Astrocyte (in vitro differentiated cells and primary cell): ENCODE measurements at regions not wholly inside any gene's neighbourhood (a gene's known extent, or its start where the extent isn't known, plus 50 kb on each side); places are given as distances from the start of the nearest gene placed in this dataset.

Source experiments
- DNase-seq: peaks from one replicate; pipeline ENCODE4 v3.0.0-alpha.2; 2010; ENCODE audit warnings: low read depth
- FAIRE-seq: peaks from 2 replicates; lab custom pipeline; 2011; peaks lifted over from hg19 to GRCh38; lab: Jason Lieb, UNC
- H2AFZ ChIP-seq: 2 replicates; pipeline ENCODE4 v1.6.0; 2012; ENCODE audit warnings: low read depth, low read length, inconsistent platforms
- H3K27ac ChIP-seq: 2 replicates; pipeline ENCODE4 v1.5.1; 2011; ENCODE audit warnings: low read depth, low read length, inconsistent platforms
- H3K27me3 ChIP-seq: 2 replicates; pipeline ENCODE4 v1.6.0; 2011; ENCODE audit warnings: low read length, inconsistent platforms; ENCODE audit not compliant: insufficient read depth
- H3K36me3 ChIP-seq: 2 replicates; pipeline ENCODE4 v1.5.1; 2011; ENCODE audit warnings: low read length, inconsistent platforms; ENCODE audit not compliant: insufficient read depth
- H3K4me1 ChIP-seq: 2 replicates; pipeline ENCODE4 v1.5.1; 2011; ENCODE audit warnings: low read length, inconsistent platforms; ENCODE audit not compliant: insufficient read depth
- H3K4me2 ChIP-seq: 2 replicates; pipeline ENCODE4 v1.6.0; 2012; ENCODE audit warnings: low read length, inconsistent platforms
- H3K4me3 ChIP-seq: 2 replicates; pipeline ENCODE4 v1.5.1; 2011; ENCODE audit warnings: low read depth, mild to moderate bottlenecking, low read length, inconsistent platforms; ENCODE audit not compliant: insufficient read depth
- H3K79me2 ChIP-seq: 2 replicates; pipeline ENCODE4 v1.6.0; 2012; ENCODE audit warnings: mild to moderate bottlenecking, low read length, inconsistent platforms; ENCODE audit not compliant: insufficient read depth
- H3K9ac ChIP-seq: 2 replicates; pipeline ENCODE4 v1.6.0; 2012; ENCODE audit warnings: mild to moderate bottlenecking, low read length, inconsistent platforms
- H3K9me3 ChIP-seq: 2 replicates; pipeline ENCODE4 v1.5.1; 2012; ENCODE audit warnings: low read depth, mild to moderate bottlenecking, low read length, inconsistent platforms; ENCODE audit not compliant: insufficient read depth
- H4K20me1 ChIP-seq: 2 replicates; pipeline ENCODE4 v1.6.0; 2012; ENCODE audit warnings: low read length, inconsistent platforms; ENCODE audit not compliant: insufficient read depth
- H3K27ac Mint-ChIP-seq: one replicate; pipeline ENCODE4 v1.8.0; 2021; ENCODE audit warnings: mild to moderate bottlenecking, mixed read lengths; ENCODE audit not compliant: unreplicated experiment
- H3K27me3 Mint-ChIP-seq: one replicate; pipeline ENCODE4 v1.8.0; 2021; ENCODE audit warnings: low read depth, mixed read lengths; ENCODE audit not compliant: unreplicated experiment
- H3K36me3 Mint-ChIP-seq: one replicate; pipeline ENCODE4 v1.8.0; 2021; ENCODE audit warnings: low read depth, mixed read lengths; ENCODE audit not compliant: unreplicated experiment
- H3K4me1 Mint-ChIP-seq: one replicate; pipeline ENCODE4 v1.8.0; 2021; ENCODE audit warnings: low read depth, mixed read lengths; ENCODE audit not compliant: unreplicated experiment
- H3K4me3 Mint-ChIP-seq: one replicate; pipeline ENCODE4 v1.8.0; 2021; ENCODE audit warnings: mild to moderate bottlenecking, moderate library complexity, mixed read lengths; ENCODE audit not compliant: unreplicated experiment
- H3K9me3 Mint-ChIP-seq: one replicate; pipeline ENCODE4 v1.8.0; 2021; ENCODE audit warnings: mild to moderate bottlenecking, mixed read lengths; ENCODE audit not compliant: unreplicated experiment
- EZH2 ChIP-seq: IDR thresholded peaks from 2 replicates; pipeline ENCODE4 v1.6.1; 2012; ENCODE audit warnings: mild to moderate bottlenecking, low read length, inconsistent platforms; ENCODE audit not compliant: insufficient read depth
- TF ChIP-seq, protein P1 (sequence below): IDR thresholded peaks from 2 replicates; pipeline ENCODE4 v1.5.1; 2011; ENCODE audit warnings: low read depth, mild to moderate bottlenecking, inconsistent platforms, low read length, moderate library complexity; ENCODE audit not compliant: insufficient read depth

GRCh38 chr7:112630565-112630964 is 149.8 kb downstream of the LSMEM1 start:
- no peak overlapping the region for H3K4me3 ChIP-seq
- H3K4me2 ChIP-seq = peak overlapping the region; percentile 7
- H3K36me3 ChIP-seq = no peaks in the 10 kb centered on the region
- peak; percentile 17 for FAIRE-seq
- no peaks in the 10 kb centered on the region for H3K27me3 ChIP-seq
- H3K9me3 ChIP-seq = no peaks in the 10 kb centered on the region
- H3K79me2 ChIP-seq = no peaks in the 10 kb centered on the region
- H4K20me1 ChIP-seq = no peaks in the 10 kb centered on the region
- DNase-seq = peak; percentile 3
- H2AFZ ChIP-seq = no peak overlapping the region
- Mint-ChIP-seq H3K36me3 (no peaks in the 10 kb centered on the region), H3K4me3 (no peak overlapping the region), H3K27ac (no peak overlapping the region), H3K9me3 (peaks cover 5% of the 10 kb centered on the region), H3K27me3 (no peaks in the 10 kb centered on the region), H3K4me1 (no peaks in the 10 kb centered on the region)
- no peak overlapping the region for H3K9ac ChIP-seq
- no peak overlapping the region for H3K27ac ChIP-seq
- H3K4me1 ChIP-seq = peaks cover 4% of the 10 kb centered on the region
- TF ChIP-seq EZH2 = no peak
- TF ChIP-seq, protein P1, sequence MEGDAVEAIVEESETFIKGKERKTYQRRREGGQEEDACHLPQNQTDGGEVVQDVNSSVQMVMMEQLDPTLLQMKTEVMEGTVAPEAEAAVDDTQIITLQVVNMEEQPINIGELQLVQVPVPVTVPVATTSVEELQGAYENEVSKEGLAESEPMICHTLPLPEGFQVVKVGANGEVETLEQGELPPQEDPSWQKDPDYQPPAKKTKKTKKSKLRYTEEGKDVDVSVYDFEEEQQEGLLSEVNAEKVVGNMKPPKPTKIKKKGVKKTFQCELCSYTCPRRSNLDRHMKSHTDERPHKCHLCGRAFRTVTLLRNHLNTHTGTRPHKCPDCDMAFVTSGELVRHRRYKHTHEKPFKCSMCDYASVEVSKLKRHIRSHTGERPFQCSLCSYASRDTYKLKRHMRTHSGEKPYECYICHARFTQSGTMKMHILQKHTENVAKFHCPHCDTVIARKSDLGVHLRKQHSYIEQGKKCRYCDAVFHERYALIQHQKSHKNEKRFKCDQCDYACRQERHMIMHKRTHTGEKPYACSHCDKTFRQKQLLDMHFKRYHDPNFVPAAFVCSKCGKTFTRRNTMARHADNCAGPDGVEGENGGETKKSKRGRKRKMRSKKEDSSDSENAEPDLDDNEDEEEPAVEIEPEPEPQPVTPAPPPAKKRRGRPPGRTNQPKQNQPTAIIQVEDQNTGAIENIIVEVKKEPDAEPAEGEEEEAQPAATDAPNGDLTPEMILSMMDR = no peak

- Histone ChIP-seq H3K4me2 (no peak overlapping the region), H2AFZ (no peak overlapping the region), H3K36me3 (no peaks in the 10 kb centered on the region), H3K9me3 (no peaks in the 10 kb centered on the region), H3K27ac (no peak overlapping the region), H4K20me1 (no peaks in the 10 kb centered on the region), H3K4me3 (no peak overlapping the region), H3K4me1 (peaks cover 4% of the 10 kb centered on the region), H3K27me3 (no peaks in the 10 kb centered on the region), H3K9ac (no peak overlapping the region), H3K79me2 (no peaks in the 10 kb centered on the region)
- H3K4me1 Mint-ChIP-seq = no peaks in the 10 kb centered on the region
- no peaks in the 10 kb centered on the region for H3K36me3 Mint-ChIP-seq
- FAIRE-seq = no peak
- TF ChIP-seq, protein P1 = no peak
- TF ChIP-seq EZH2 = no peak
- no peak for DNase-seq
- no peaks in the 10 kb centered on the region for H3K9me3 Mint-ChIP-seq
- no peaks in the 10 kb centered on the region for H3K27me3 Mint-ChIP-seq
- H3K27ac Mint-ChIP-seq = no peak overlapping the region
- H3K4me3 Mint-ChIP-seq = no peak overlapping the region
These were observed 153.3 kb downstream of the LSMEM1 start for GRCh38 chr7:112634107-112634506.

GRCh38 chr7:112635742-112636141 is 154.5 kb downstream of the TMEM168 start:
- TF ChIP-seq EZH2 = no peak
- TF ChIP-seq, protein P1 = no peak
- Histone ChIP-seq H2AFZ (no peak overlapping the region), H3K27ac (no peak overlapping the region), H3K36me3 (no peaks in the 10 kb centered on the region), H4K20me1 (no peaks in the 10 kb centered on the region), H3K9me3 (no peaks in the 10 kb centered on the region), H3K4me1 (no peaks in the 10 kb centered on the region), H3K27me3 (no peaks in the 10 kb centered on the region), H3K4me2 (no peak overlapping the region), H3K4me3 (no peak overlapping the region), H3K9ac (no peak overlapping the region), H3K79me2 (no peaks in the 10 kb centered on the region)
- FAIRE-seq (no peak), DNase-seq (no peak)
- Mint-ChIP-seq H3K36me3 (no peaks in the 10 kb centered on the region), H3K9me3 (no peaks in the 10 kb centered on the region), H3K27me3 (no peaks in the 10 kb centered on the region), H3K27ac (no peak overlapping the region), H3K4me1 (no peaks in the 10 kb centered on the region), H3K4me3 (no peak overlapping the region)
